HL-60 (cell line): ENCODE measurements at regions not wholly inside any gene's neighbourhood (a gene's known extent, or its start where the extent isn't known, plus 50 kb on each side); places are given as distances from the start of the nearest gene placed in this dataset.

Experiments used
- CTCF ChIP-seq: IDR thresholded peaks from one replicate; pipeline ENCODE4 v1.5.1; 2011; ENCODE audit warnings: low read length, control low read depth, inconsistent platforms; ENCODE audit not compliant: insufficient read depth
- GABPA ChIP-seq: IDR thresholded peaks from 2 replicates; pipeline ENCODE4 v1.6.1; 2012; ENCODE audit warnings: low read depth
- POLR2AphosphoS5 ChIP-seq: IDR thresholded peaks from 2 replicates; pipeline ENCODE4 v1.6.1; 2012; ENCODE audit warnings: low read depth
- REST ChIP-seq: IDR thresholded peaks from 2 replicates; pipeline ENCODE4 v1.6.1; 2012; ENCODE audit warnings: low read depth; ENCODE audit not compliant: insufficient replicate concordance
- SPI1 ChIP-seq: IDR thresholded peaks from 2 replicates; pipeline ENCODE4 v1.6.1; 2012; ENCODE audit warnings: low read depth, mild to moderate bottlenecking, borderline replicate concordance

- no peak for TF ChIP-seq CTCF
- TF ChIP-seq POLR2AphosphoS5: no peak
- no peak for TF ChIP-seq REST
- no peak for TF ChIP-seq GABPA
- TF ChIP-seq SPI1: no peak
Measured at GRCh38 chr7:79713276-79713675, 259.8 kb upstream of the MAGI2 start.
